Endodermal cell (in vitro differentiated cells): ENCODE measurements at regions not wholly inside any gene's neighbourhood (a gene's known extent, or its start where the extent isn't known, plus 50 kb on each side); places are given as distances from the start of the nearest gene placed in this dataset.

Experiments
- DNase-seq: peaks from one replicate; pipeline ENCODE4 v3.0.0-alpha.2; 2017
- H3K27ac ChIP-seq: 2 replicates; pipeline ENCODE4 v1.5.1; 2013; ENCODE audit warnings: mild to moderate bottlenecking, low read depth, low read length, moderate library complexity
- H3K27me3 ChIP-seq: 2 replicates; pipeline ENCODE4 v1.6.1; 2013; ENCODE audit warnings: mild to moderate bottlenecking, low read length, moderate library complexity; ENCODE audit not compliant: insufficient read depth, control insufficient read depth, poor library complexity, severe bottlenecking
- H3K36me3 ChIP-seq: 2 replicates; pipeline ENCODE4 v1.7.0; 2013; ENCODE audit warnings: mild to moderate bottlenecking, low read length, moderate library complexity; ENCODE audit not compliant: control insufficient read depth, insufficient read depth
- H3K4me1 ChIP-seq: one replicate; pipeline ENCODE4 v1.7.0; 2013; ENCODE audit warnings: low read length; ENCODE audit not compliant: control insufficient read depth, insufficient read depth
- H3K4me3 ChIP-seq: 2 replicates; pipeline ENCODE4 v1.5.1; 2013; ENCODE audit warnings: mild to moderate bottlenecking, low read length, moderate library complexity
- H3K9ac ChIP-seq: 2 replicates; pipeline ENCODE4 v1.6.1; 2013; ENCODE audit warnings: mild to moderate bottlenecking, low read length, moderate library complexity; ENCODE audit not compliant: poor library complexity, severe bottlenecking; ENCODE audit errors: extremely low read depth
- H3K9me3 ChIP-seq: 2 replicates; pipeline ENCODE4 v1.6.1; 2013; ENCODE audit warnings: mild to moderate bottlenecking, low read length, moderate library complexity; ENCODE audit not compliant: control insufficient read depth
- H3K27ac Mint-ChIP-seq: 2 replicates; pipeline ENCODE4 v1.8.0; 2020; ENCODE audit warnings: mixed read lengths
- H3K27me3 Mint-ChIP-seq: 2 replicates; pipeline ENCODE4 v1.8.0; 2021; ENCODE audit warnings: mild to moderate bottlenecking, mixed read lengths; ENCODE audit not compliant: insufficient read depth
- H3K36me3 Mint-ChIP-seq: 2 replicates; pipeline ENCODE4 v1.8.0; 2020; ENCODE audit warnings: low read depth, mixed read lengths
- H3K4me1 Mint-ChIP-seq: 2 replicates; pipeline ENCODE4 v1.8.0; 2020; ENCODE audit warnings: mixed read lengths
- H3K4me3 Mint-ChIP-seq: 2 replicates; pipeline ENCODE4 v1.8.0; 2020; ENCODE audit warnings: mild to moderate bottlenecking, moderate library complexity, mixed read lengths
- H3K9me3 Mint-ChIP-seq: 2 replicates; pipeline ENCODE4 v1.8.0; 2020; ENCODE audit warnings: mild to moderate bottlenecking, mixed read lengths
- WGBS, 2 experiments: methylation state at CpG; one replicate each; pipeline versions ENCODE4 v1.1.5 to v1.1.7; 2013; ENCODE audit warnings: missing lambda C conversion rate in 2 of 2, mixed read lengths in 1 of 2; ENCODE audit not compliant: insufficient coverage in 1 of 2, insufficient read length in 1 of 2; 5-methylcytosine and 5-hydroxymethylcytosine counted together
- TF ChIP-seq, protein P1 (sequence below): fragments of 200-600 bp; sonication (generic); conservative IDR thresholded peaks from 2 replicates; pipeline ENCODE4 v1.5.0; 2021; ENCODE audit warnings: antibody characterized with exemption, mild to moderate bottlenecking

DNA sequence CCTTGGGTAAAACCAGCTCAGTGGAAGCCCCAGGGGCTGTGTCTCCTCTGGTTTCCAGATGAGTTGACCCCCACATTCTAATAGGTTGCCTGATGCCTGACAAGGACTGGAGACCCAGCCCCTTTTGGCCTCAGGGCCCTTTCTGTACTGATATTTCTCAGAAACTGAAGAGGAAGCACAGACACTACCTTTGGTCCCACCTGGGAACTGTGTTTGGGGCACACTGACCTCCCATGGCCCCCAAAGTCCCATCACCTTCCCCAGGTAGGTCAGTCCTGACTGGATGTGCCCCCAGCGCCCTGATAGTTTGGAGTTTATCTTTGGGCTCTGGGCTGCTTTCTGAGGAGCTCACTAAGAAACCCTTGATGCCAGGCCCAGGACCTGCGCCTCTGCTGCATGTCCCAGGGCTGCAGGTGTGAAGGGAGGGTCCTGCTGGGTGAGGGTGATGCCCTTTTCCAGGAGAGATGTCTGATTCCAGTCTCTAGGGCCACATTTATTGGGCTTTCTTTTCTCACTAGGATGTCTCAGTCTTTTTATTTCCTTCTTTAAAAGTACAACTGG, 106.7 kb downstream of the GGTLC2 start:
- Mint-ChIP-seq H3K4me1 (no peaks in the 10 kb centered on the region), H3K27me3 (peaks cover 45% of the 10 kb centered on the region), H3K36me3 (no peaks in the 10 kb centered on the region), H3K27ac (no peak overlapping the region), H3K9me3 (no peaks in the 10 kb centered on the region), H3K4me3 (no peak overlapping the region)
- DNase-seq, result no peak
- Histone ChIP-seq H3K9ac (no peak overlapping the region), H3K27ac (no peak overlapping the region), H3K27me3 (peaks cover 17% of the 10 kb centered on the region), H3K9me3 (no peaks in the 10 kb centered on the region), H3K4me1 (no peaks in the 10 kb centered on the region), H3K4me3 (no peak overlapping the region), H3K36me3 (no peaks in the 10 kb centered on the region)
- WGBS, 2 experiments, result 84 to 85% methylated on average over 2 of the region's 2 CpGs
- TF ChIP-seq, protein P1, sequence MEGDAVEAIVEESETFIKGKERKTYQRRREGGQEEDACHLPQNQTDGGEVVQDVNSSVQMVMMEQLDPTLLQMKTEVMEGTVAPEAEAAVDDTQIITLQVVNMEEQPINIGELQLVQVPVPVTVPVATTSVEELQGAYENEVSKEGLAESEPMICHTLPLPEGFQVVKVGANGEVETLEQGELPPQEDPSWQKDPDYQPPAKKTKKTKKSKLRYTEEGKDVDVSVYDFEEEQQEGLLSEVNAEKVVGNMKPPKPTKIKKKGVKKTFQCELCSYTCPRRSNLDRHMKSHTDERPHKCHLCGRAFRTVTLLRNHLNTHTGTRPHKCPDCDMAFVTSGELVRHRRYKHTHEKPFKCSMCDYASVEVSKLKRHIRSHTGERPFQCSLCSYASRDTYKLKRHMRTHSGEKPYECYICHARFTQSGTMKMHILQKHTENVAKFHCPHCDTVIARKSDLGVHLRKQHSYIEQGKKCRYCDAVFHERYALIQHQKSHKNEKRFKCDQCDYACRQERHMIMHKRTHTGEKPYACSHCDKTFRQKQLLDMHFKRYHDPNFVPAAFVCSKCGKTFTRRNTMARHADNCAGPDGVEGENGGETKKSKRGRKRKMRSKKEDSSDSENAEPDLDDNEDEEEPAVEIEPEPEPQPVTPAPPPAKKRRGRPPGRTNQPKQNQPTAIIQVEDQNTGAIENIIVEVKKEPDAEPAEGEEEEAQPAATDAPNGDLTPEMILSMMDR, result no peak

DNA sequence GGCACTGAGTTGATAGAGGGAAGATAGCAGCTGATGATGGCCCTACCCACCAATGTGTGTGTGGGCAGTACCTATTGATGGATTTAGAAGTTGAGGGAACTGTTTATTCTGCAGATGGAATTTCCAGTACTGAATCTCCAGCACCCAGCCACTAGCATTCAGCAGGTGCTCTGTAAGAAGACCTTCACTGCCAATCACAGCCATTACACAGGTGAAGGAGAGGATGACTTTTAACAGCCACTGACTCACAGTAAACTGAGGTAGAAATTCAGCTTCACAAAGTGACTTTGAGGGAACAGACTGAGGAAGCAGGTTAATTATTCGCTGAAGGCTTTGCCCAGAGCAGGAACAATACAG, 107.8 kb downstream of the GGTLC2 start:
- no peak overlapping the region for H3K4me3 ChIP-seq
- Mint-ChIP-seq H3K27me3 (peaks cover 54% of the 10 kb centered on the region), H3K36me3 (no peaks in the 10 kb centered on the region), H3K9me3 (no peaks in the 10 kb centered on the region), H3K4me1 (no peaks in the 10 kb centered on the region), H3K27ac (no peak overlapping the region), H3K4me3 (no peak overlapping the region)
- no peak overlapping the region for H3K27ac ChIP-seq
- TF ChIP-seq, protein P1, result no peak
- no peaks in the 10 kb centered on the region for H3K4me1 ChIP-seq
- no peak overlapping the region for H3K9ac ChIP-seq
- peaks cover 23% of the 10 kb centered on the region for H3K27me3 ChIP-seq
- WGBS, 2 experiments, result 78 to 93% methylated on average over 1 of the region's 1 CpG
- no peaks in the 10 kb centered on the region for H3K9me3 ChIP-seq
- no peaks in the 10 kb centered on the region for H3K36me3 ChIP-seq
- DNase-seq, result no peak

DNA sequence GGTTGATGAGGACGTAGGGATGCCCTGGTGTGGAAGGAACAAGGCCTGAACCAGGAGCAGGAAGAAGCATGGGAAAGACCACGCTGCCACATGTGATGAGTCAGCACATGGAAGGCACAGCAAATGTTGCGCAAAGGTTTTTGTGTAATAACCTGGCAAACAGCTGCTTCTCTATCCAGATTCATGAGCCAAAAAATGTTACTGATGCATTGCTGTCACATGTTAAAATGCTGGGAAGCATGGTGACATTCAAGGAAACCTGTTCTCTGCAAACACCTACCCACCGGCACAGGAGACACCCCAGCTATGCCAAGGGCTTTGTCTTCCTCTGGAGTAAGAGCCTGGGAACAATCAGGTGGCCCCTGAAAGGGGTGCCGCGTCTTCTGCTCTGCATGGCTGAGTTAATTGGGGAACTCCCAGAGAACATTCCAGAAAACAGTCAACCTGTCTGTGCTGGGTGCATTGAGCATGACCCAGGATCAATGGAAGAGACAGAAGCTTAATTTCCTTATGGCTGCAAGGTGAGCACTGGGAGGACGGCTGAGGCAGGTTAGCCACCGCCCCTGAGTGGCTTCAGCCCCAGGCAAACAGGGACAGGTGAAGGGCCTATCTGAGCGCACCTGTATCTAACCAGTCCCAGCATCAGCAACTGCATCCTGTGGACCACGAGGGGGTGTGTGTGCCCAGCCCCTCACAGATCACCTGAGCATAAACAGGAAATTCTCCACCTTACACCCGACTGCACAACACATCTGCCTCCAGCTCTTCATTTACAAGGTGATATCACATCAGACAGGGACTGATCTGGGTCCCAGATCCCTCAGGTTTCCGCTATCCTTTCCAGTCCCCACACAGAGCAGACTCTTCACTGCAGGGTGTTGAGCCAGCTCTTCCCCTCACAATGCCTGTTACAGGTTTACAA, 108.4 kb downstream of the GGTLC2 start:
- Histone ChIP-seq H3K36me3 (no peaks in the 10 kb centered on the region), H3K4me3 (no peak overlapping the region), H3K9ac (no peak overlapping the region), H3K27me3 (peaks cover 23% of the 10 kb centered on the region), H3K4me1 (no peaks in the 10 kb centered on the region), H3K9me3 (no peaks in the 10 kb centered on the region), H3K27ac (no peak overlapping the region)
- Mint-ChIP-seq H3K9me3 (no peaks in the 10 kb centered on the region), H3K4me3 (no peak overlapping the region), H3K27me3 (peaks cover 55% of the 10 kb centered on the region), H3K36me3 (no peaks in the 10 kb centered on the region), H3K27ac (no peak overlapping the region), H3K4me1 (no peaks in the 10 kb centered on the region)
- WGBS, 2 experiments, result 83 to 90% methylated on average over 10 to 12 of the region's 12 CpGs
- TF ChIP-seq, protein P1, result no peak
- no peak for DNase-seq
